ENCODE measurements at regions not wholly inside any gene's neighbourhood (a gene's known extent, or its start where the extent isn't known, plus 50 kb on each side); places are given as distances from the start of the nearest gene placed in this dataset.

DNA sequence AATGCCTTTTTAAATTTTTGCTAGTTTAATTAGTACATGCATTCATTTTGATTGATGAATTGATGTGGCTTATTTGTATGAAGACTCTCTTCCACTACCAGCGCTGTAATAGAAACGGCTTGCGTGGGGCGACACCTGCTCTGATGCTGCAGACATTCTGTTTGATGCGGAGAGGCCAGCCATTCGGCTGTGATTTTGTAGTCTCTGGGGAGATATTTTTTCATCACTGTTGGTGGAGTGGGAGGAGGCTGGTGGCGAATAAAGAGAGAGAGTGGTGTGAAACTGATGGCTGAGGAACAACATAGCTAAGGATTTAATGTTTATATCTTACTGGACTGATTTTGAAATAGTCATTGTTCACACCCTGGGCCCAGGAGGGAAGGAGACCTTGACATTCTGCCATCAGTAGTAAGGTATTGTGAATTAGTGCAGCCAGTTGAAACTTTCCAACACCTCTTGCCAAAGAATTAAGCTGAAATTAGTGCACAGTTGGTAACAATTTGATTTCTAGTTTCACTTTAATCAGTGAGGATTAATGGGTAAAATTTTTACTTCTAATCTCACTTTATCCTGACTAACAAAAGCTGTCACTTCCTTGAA lies 224.1 kb downstream of the MTX2 start:
- TF ChIP-seq BHLHE40 (IDR thresholded peaks at IDR 0.05; ENCODE audit: borderline replicate concordance) (no peak), SUZ12 (IDR thresholded peaks at IDR 0.05) (no peak), SP1 (IDR thresholded peaks at IDR 0.05) (no peak), HDGF (IDR thresholded peaks at IDR 0.05; ENCODE audit: borderline replicate concordance) (no peak), ARNT (IDR thresholded peaks at IDR 0.05) (no peak), FOXA1 (IDR thresholded peaks at IDR 0.05) (no peak), FOXK2 (IDR thresholded peaks at IDR 0.05) (no peak), LEF1 (IDR thresholded peaks at IDR 0.05; ENCODE audit: borderline replicate concordance) (no peak), TARDBP (IDR thresholded peaks at IDR 0.05) (no peak), ELF4 (IDR thresholded peaks at IDR 0.05) (no peak), L3MBTL2 (conservative IDR thresholded peaks at IDR 0.05) (no peak), FOXM1 (IDR thresholded peaks at IDR 0.05; ENCODE audit: borderline replicate concordance) (no peak), NFRKB (IDR thresholded peaks at IDR 0.05) (no peak)
- TF ChIP-seq, protein P1, sequence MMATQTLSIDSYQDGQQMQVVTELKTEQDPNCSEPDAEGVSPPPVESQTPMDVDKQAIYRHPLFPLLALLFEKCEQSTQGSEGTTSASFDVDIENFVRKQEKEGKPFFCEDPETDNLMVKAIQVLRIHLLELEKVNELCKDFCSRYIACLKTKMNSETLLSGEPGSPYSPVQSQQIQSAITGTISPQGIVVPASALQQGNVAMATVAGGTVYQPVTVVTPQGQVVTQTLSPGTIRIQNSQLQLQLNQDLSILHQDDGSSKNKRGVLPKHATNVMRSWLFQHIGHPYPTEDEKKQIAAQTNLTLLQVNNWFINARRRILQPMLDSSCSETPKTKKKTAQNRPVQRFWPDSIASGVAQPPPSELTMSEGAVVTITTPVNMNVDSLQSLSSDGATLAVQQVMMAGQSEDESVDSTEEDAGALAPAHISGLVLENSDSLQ (IDR thresholded peaks at IDR 0.05), result no peak

Measured in HEK293T (cell line).